GM19438 (cell line): ENCODE measurements at regions not wholly inside any gene's neighbourhood (a gene's known extent, or its start where the extent isn't known, plus 50 kb on each side); places are given as distances from the start of the nearest gene placed in this dataset.
"Not testable (repeated sequence)": the region's sequence is repeated elsewhere in the genome, so short reads cannot be mapped to it uniquely, and the experiment has no call there.

ENCODE experiments used
- ATAC-seq: cut with Tn5 transposase; IDR thresholded peaks from one replicate; pipeline ENCODE4 v1.9.1; 2021; ENCODE audit warnings: low read depth; ENCODE audit not compliant: unreplicated experiment

DNA sequence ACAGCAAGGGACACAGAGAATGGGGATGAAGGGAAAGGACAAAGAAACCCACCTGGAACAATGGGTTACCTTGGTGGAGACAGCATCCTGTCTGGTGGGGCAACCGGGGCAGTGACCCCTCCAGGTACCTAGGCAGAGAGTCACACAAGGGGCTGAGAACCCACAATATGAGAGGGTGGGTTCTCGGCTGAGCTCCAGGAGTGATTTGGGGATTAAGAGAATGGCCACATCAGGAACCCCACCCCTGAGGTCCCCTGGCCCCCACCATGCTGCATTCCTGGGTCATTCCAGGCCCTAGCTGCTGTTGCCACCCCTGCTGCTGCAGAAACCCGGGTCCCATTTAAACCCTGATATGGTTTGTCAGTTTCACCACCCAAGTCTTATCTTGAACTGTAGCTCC lies 172.3 kb downstream of the RTP5 start:
- ATAC-seq: no peak

DNA sequence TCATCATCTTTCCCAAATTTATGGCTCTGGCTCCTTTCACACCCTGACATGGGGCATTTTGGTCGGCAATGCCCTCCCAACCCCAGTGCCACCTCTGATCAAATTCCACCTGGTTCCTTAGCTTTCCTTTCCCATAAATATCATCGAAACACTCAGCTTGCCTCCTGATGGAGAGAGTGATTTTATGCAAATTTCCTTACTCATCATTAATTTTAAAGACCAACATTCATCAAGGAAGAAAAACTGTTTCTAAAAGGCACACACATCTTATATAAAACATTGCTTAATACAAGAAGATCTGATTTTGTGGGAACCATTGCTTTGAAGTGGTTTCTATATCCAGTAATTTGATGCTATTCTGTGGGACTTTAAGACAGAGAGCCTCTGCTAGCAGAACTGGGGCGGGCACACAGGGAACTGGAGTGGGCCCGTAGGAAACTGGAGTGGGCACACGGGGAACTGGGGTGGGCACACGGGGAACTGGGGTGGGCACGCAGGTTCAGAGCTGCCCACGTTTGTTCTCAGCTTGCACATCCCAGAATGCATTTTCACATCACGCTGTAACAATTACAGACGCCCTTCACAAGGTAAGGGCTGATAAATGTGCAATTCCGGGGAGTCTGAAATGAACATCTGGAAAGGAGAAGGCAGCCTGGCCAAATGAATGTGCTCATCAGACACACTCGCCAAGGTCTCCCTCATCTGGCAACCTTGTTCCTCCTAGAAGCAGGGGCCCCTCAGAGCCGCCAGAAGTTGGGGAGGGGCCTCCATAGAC lies 174.2 kb downstream of the RTP5 start:
- ATAC-seq: no peak

DNA sequence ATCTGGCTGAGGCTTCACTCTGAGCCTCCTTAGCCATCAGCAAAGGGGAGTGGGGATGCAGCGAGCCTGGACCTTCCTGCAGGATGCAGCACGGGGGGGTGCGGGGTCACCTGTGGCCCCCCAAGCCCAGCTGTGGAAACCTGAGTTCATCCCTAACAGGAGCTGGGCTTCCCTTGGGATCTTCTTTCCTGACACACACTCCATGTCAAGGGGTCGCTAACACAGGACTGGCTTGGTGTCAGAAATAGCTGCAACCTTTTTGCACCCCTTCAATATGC lies 174.7 kb downstream of the RTP5 start:
- no peak for ATAC-seq

DNA sequence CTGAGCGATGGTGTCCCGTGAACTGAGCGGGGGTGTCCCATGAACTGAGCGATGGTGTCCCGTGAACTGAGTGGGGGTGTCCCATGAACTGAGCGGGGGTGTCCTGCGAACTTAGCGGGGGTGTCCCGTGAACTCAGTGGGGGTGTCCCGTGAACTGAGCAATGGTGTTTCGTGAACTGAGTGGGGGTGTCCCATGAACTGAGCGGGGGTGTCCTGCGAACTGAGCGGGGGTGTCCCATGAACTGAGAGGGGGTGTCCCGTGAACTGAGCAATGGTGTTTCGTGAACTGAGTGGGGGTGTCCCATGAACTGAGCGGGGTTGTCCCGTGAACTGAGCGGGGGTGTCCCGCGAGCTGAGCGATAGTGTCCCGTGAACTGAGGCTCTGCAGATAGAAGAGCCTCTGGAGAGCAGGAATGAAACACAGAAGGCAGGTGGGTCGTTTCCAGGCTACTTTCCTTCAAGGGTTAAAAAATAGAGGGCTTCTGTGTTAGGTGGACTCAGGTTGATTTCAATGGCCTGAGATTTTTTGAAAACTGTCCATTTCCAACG lies 176.1 kb downstream of the RTP5 start:
- ATAC-seq: not testable (repeated sequence)

DNA sequence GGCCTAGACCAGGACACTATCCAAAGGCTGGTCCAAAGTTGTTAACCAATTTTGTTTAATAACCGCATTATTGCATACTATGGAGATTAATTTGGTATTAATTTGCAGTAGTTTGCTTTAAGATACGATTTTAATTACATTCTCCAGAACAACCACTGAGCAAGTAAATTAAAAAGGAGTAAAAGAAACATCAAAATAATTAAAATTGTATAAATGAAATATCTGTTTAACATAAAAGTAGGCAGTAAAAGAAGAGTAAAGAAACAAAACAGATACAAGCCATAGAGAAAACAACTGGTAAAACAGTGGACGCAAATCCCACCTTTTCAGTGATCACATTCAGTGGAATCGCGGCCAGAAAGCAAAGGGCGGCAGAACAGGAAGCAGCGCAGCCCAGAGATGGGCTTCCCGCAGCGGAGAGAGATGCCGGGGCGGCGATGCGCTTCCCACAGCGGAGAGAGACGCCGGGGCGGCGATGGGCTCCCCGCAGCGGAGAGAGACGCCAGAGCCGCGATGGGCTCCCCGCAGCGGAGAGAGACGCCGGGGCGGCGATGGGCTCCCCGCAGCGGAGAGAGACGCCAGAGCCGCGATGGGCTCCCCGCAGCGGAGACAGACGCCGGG lies 176.8 kb downstream of the RTP5 start:
- ATAC-seq: no peak

DNA sequence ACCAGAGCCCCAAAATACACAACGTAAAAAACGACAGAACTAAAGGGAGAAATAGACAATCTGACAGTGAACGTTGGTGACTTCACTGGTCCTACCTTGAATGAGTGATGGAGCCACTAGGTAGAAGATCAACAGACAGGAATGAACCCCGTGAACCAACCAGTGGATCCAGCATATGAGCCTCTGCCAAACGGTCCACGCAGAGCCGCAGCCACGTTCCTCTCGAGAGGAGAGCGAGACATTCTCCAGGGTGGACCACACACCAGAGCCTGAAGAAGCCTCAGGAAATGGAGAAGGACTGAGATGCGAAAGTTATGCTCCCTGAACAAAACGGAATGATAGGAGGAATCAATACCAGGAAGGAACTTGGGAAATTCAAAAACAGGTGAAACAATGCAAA lies 178.4 kb downstream of the RTP5 start:
- ATAC-seq: no peak

DNA sequence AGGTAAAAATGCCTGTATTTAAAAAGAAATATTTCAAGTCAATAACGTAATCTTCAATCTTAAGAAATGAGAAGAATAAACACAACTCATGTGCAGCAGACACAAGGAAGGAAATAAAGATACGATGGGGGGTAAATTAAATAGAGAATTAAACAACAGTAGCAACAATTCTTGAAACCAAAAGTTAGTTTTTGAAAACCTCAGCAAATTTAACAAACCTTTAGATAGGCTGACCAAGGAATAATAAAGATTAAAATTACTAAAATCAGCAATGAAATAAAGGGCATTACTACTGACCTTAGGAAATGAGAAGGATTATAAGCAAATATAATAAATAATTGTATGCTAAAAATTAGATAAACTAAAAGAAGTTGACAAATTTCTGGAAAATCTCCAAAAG lies 178.9 kb downstream of the RTP5 start:
- no peak for ATAC-seq

DNA sequence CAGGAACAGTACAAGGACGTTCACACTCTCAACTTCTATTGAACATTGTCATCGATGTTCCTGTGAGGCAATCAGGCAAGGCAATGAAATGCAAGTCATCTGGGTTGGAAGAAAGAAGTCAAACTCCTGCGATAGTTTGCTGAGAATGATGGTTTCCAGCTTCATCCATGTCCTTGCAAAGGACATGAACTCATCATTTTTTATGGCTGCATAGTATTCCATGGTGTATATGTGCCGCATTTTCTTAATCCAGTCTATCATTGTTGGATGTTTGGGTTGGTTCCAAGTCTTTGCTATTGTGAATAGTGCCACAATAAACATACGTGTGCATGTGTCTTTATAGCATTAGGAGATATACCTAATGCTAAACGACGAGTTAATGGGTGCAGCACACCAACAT lies 180.0 kb downstream of the RTP5 start:
- ATAC-seq: not testable (repeated sequence)

DNA sequence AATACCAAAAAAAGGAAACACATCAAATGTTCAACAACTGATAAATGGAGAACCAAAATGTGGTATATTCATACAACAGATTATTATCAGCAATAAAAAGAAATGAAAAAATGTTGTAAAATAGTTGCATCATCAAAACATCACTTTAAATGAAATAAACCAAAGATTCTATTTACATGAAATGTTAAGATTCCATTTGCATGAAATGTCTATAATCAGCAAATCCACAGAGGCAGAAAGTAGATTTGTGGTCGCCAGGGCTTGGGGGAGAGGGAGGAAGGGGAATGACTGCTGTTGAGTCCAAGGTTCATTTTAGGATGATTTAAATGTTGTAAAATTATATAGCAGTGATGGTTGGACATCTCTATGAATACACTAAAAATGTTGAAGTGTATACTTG lies 181.9 kb downstream of the RTP5 start:
- ATAC-seq: no peak

DNA sequence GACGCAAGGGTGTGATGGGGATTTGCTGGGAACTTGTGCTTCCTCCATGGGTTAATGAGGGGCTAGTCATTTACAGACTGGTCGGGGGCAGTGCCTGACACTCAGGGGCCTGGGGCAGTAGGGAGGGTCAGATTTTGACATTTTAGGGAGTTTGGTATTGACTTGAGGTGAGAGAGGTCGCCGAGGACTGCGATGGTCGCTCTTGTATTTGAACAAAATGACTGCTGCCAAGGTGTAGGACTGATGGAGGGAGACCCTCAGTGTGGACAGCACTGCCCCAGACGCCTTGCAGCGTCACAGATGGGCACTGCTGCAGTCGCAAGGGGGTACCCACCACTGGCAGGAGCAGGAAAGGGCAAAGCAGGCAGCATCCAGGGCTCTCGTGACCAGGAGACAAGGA lies 182.9 kb downstream of the RTP5 start:
- ATAC-seq: no peak

DNA sequence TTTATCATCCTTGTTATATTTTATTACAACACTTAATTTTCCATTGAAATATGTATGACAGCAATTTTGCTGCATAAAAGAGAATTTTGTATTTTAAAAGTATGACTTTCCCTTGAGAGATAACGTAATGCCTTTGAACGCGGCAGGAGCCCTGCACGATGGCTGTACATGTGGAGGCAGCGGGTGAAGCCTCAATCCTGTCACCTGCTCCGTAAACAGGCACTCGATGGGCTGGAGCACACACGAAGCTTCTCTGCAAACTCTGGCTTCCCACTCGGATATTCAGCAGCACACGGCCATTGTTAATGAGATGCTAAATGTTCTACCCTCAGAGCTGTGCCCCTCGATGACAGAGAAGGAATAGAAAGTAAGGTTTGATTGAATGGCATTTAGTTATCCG lies 184.4 kb downstream of the RTP5 start:
- ATAC-seq: no peak

DNA sequence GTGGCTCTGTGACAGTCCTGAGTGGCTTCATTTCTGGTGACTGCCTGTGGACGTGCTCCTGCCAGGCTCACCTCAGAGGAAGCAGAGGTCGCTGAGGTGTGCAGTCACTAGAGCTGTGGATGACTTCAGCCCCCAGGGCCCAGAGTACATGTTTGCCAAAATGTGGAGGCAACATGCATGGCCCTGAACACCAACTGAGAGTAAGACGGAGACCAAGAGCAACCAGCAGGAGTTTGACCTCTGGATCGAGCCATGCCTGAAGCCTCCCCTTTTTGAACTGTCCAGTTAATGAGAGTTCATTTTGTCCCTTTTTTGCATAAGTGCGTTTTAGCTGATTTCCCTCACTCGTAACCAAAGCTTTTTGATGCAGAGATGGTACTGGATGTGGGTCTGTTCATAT lies 184.9 kb downstream of the RTP5 start:
- ATAC-seq: no peak

DNA sequence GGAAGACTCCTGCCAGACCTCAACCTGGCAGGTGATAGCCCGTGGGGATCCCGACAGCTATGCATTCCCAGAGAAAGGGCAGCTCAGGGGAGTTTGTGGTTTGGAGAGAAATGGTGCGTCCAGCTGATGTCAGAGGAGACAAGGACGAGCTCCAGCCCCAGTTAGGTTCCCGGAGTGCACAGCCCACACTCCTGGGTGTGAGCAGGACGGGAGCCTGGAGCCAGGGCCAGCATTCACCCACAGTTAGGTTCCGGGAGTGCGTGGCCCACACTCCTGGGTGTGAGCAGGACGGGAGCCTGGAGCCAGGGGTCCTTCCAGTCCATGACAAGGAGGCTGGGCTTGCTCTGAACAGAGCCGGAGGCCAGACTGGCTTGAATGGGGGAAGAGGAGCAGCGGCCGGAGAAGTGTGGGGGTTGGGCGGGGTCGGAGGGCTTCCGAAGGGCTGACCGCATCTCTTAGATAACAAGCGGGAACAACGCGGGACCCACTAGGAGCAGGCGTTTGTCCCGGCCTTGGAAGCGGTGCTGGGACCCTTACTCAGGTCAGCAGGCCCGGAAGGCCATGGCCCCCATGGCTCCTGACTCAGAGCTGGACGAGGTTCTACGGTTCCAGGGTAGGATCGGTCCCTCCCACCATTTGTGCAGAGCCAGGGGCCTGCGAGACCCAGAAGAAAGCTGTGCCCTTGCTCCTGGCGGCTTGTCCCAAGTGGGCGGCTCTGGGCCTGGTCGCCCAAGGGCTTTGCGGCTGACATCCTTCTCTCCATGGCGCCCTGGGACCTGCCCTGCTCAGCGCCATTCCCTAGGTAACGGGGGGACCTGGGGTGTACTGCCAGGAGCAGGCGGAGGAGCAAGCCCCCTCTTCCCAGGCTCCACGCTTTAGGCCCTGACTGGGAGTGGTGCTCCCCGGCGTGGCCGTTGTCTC lies 185.6 kb downstream of the RTP5 start:
- ATAC-seq: no peak

DNA sequence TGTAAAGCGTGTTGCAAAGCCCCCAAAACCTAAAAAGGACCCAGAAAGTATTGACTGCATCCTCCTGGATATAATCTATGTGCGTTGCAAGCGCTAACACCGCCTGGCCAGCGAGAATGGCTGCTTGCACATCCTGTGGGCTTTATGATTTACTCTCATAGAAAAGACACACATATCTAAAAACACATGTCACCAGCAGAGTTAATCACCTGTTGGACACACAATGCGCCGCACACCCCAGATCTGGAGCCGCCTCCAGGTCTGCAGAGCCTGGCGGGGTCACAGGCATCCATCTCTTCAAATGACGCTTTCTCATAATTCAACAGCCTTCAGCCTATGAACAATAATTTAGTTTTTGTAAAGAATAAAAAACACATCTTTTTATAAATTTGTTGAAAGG lies 186.5 kb downstream of the RTP5 start:
- ATAC-seq: no peak

DNA sequence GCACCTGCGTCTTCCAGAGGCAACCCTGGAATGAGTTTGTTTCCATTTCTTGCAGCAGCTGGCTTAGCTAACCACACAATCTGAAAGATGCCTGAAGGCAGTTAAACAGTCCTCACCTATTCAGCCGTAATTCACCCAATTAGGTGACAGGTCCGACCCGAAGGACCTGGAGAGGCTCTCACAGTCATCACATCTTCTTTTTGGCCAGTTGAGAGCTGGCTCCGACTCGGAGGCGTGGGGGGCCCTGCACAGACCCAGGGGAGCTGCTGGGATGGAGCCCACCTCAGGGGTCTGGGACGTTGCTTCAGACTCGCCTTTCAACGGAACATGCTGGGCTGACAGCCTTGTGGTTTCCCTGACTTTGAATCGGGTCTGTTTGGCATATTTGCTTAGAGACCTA lies 187.3 kb downstream of the RTP5 start:
- ATAC-seq: no peak

DNA sequence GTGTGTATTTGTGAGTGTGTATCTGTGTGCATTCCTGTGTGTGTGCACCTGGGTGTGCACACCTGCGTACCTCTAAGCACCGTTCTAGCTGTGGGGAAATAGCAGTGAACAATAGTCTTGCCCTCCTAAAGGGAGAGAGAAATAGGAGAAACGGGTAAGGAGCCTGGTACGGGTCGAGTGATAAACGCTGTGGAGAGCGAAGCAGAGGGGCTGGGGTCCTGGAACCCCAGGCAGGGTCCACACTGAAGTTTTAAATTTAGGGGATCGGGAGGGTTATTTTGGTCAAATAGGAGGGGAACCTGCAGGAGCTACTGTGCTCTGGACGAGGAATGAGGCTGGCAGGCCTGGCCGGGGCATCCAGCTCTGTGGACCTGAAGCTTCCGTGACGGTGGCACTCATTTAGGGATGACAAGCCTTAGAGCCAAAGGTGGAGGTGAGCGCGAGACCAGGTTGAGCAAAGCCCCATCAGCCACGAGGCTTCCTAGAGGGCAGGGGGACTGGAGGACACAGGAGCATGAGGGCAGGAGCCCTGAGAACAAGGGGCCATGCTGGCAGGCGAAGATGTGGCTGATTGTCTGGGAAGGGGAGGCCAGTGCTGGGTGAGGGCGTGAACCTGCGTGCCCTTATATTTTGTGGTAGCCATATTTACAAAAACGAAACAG lies 188.0 kb downstream of the RTP5 start:
- ATAC-seq: no peak

DNA sequence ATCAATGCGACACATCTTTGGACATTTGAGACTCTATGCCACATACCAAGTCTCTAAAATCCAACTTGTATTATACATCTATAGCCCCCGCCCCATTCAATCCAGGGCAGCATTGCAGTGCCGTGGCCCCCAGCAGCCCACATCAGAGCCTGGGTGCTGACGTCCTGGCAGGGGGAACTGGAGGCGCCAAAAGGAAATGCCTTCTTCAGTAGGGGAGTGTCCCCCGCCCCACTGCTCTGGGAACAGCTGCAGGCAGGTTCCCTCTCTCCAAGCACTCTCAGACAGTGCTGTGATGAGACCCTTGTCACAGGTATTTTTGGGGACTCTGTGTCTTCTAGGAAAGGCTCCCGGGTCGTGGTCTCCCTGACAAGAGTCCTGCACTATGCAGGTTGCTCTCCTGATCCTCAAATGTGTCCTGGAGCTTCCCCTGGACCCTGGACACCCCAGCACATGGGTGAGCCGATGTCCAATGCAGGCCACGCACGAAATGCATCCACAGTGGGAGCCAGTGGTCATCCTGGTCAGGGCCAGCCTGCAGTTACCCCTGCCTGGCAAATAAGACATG lies 188.7 kb downstream of the RTP5 start:
- ATAC-seq: no peak

DNA sequence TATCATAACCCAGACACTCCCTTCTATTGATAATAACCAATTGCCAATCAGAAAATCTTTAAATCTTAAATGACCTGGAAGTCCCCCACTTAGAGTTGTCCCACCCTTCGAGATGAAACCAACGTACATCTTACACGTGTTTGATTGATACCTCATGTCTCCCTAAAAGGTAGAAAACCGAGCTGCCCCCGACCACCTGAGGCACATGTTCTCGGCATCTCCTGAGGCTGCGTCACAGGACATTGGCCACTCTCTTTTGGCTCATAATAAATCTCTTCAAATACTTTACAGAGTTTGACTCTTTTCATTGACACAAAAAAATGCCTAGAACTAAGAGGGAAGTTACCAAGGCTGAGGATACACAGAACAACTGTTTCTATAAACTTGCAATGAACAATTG lies 190.0 kb downstream of the RTP5 start:
- ATAC-seq: no peak

DNA sequence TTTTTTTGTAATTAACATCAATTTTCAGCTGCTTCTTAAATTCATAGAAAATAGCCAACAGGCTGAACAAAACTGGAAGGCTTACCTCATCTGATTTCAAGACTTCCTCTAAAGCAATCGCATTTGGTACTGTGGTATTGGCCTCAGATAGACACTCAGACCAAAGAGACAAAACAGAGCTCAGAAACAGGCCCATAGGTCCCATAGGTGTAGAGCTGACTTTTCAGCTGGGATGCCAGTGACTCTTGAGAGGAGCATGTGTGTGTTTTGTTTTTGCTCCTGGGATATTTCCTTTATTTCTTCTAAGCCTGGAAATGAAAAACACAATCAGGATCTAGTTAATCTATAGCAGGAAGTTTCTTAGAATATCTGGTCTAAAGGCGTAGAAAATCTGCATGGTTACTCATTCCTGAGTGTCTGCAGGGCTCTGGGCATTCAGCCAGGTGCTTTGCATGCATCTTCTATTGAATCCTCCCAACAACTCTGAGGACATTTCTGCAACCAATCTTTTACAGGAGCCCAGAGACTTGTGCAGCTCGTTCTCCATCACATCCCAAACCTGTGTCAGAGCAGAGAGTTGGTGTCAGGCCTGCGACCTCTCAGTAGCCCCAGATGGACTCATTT lies 190.8 kb downstream of the RTP5 start:
- ATAC-seq: no peak

DNA sequence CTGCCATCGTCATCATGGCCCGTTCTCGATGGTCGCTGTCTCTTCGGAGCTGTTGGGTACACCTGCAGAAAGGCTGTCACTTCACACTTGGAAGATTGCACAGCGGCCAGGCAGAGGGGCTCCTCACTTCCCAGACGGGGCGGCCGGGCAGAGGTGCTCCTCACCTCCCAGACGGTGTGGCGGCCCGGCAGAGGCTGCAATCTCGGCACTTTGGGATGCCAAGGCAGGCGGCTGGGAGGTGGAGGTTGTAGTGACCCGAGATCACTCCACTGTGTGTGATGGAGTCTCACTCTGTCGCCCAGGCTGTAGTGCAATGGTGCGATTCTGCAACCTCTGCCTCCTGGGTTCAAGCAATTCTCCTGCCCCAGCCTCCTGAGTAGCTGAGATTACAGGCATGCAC lies 192.4 kb downstream of the RTP5 start:
- not testable (repeated sequence) for ATAC-seq
